ENCODE measurements at regions not wholly inside any gene's neighbourhood (a gene's known extent, or its start where the extent isn't known, plus 50 kb on each side); places are given as distances from the start of the nearest gene placed in this dataset.

DNA sequence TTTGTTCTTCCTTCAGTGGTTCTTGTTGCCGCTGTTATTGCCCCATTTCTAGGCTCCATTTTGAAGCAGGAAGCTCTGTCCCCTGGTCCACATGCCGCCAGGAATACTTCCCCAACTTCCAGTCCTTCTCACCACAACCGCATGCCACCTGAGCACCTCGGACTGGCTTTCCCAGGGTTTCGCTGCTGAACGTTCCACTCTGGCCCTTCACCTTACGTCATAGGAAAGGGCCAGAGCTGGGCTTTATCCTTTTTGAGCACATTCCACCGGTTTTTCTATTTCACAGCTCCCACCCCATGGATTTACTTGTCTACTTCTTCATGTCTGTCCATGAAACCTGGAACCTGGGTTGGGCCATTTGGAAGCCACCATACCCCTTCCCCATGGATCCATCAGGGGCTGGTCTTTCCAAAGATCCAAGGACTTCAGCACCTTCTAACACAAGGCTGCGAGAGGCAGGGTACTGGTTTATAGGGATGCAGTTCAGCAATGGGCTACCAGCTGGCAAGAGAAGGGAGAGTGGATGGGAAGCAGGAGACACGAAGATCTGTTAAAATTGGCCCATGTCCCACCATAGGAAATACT lies 557.4 kb downstream of the BNC2 start:
- Histone ChIP-seq H3K9ac (ENCODE audit: low read depth in 1 of 2, low read length in 2 of 2) (no peak overlapping the region), H3K9me3 (ENCODE audit: control insufficient read depth in 4 of 4, low read length in 3 of 4) (no peaks in the 10 kb centered on the region), H3K27ac (ENCODE audit: low read depth in 1 of 2, low read length in 2 of 2) (no peak overlapping the region), H3K4me3 (ENCODE audit: low read depth in 1 of 3, low read length in 3 of 3) (no peak overlapping the region), H3K36me3 (ENCODE audit: control insufficient read depth in 4 of 4, insufficient read depth in 3 of 4, low read depth in 1 of 4, low read length in 3 of 4) (no peaks in the 10 kb centered on the region), H3K4me1 (ENCODE audit: control insufficient read depth in 4 of 4, insufficient read depth in 4 of 4, low read length in 3 of 4) (peaks cover 0 to 8% (median 4%) of the 10 kb centered on the region in 4 donors), H3K27me3 (ENCODE audit: control insufficient read depth in 4 of 4, insufficient read depth in 4 of 4, low read length in 3 of 4) (peaks cover 0 to 2% (median 0%) of the 10 kb centered on the region in 4 donors)
- WGBS, result 81% methylated on average over 10 of the region's 10 CpGs
- TF ChIP-seq, protein P1, sequence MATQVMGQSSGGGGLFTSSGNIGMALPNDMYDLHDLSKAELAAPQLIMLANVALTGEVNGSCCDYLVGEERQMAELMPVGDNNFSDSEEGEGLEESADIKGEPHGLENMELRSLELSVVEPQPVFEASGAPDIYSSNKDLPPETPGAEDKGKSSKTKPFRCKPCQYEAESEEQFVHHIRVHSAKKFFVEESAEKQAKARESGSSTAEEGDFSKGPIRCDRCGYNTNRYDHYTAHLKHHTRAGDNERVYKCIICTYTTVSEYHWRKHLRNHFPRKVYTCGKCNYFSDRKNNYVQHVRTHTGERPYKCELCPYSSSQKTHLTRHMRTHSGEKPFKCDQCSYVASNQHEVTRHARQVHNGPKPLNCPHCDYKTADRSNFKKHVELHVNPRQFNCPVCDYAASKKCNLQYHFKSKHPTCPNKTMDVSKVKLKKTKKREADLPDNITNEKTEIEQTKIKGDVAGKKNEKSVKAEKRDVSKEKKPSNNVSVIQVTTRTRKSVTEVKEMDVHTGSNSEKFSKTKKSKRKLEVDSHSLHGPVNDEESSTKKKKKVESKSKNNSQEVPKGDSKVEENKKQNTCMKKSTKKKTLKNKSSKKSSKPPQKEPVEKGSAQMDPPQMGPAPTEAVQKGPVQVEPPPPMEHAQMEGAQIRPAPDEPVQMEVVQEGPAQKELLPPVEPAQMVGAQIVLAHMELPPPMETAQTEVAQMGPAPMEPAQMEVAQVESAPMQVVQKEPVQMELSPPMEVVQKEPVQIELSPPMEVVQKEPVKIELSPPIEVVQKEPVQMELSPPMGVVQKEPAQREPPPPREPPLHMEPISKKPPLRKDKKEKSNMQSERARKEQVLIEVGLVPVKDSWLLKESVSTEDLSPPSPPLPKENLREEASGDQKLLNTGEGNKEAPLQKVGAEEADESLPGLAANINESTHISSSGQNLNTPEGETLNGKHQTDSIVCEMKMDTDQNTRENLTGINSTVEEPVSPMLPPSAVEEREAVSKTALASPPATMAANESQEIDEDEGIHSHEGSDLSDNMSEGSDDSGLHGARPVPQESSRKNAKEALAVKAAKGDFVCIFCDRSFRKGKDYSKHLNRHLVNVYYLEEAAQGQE (IDR thresholded peaks at IDR 0.05), result no peak
- no peak for TF ChIP-seq TAF1 (conservative IDR thresholded peaks at IDR 0.05)
- no peak for TF ChIP-seq RAD21 (IDR thresholded peaks at IDR 0.05)
- no peak for TF ChIP-seq CTCF (IDR thresholded peaks at IDR 0.05; ENCODE audit: low read depth, low read length, missing input control)
- TF ChIP-seq JUND (IDR thresholded peaks at IDR 0.05), result no peak
- no peak for DNase-seq (ENCODE audit: low spot score)

DNA sequence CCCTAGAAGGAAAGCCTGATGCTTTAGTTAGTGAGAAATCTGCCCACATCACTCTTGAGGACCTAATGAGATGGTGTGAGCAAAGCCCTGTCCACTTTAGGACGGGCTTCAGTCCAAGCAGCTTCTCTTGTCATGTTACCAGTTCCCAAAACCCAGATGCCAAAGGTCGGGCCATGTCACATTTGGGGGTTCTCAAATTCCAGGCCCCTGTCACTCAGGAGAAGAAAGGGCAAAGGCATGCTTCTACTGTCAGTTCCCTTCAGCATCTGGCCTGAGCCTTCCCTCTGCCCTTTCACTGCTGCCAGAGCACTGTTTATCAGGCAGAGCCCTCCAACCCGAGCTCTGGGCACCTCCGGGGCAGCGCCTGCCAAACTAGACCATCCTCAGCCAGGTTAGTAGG lies 556.0 kb downstream of the BNC2 start:
- Histone ChIP-seq H3K9me3 (ENCODE audit: control insufficient read depth in 4 of 4, low read length in 3 of 4) (no peaks in the 10 kb centered on the region), H3K4me1 (ENCODE audit: control insufficient read depth in 4 of 4, insufficient read depth in 4 of 4, low read length in 3 of 4) (peaks cover 0 to 8% (median 4%) of the 10 kb centered on the region in 4 donors), H3K27me3 (ENCODE audit: control insufficient read depth in 4 of 4, insufficient read depth in 4 of 4, low read length in 3 of 4) (peaks cover 0 to 2% (median 0%) of the 10 kb centered on the region in 4 donors), H3K36me3 (ENCODE audit: control insufficient read depth in 4 of 4, insufficient read depth in 3 of 4, low read depth in 1 of 4, low read length in 3 of 4) (no peaks in the 10 kb centered on the region), H3K27ac (ENCODE audit: low read depth in 1 of 2, low read length in 2 of 2) (no peak overlapping the region), H3K4me3 (ENCODE audit: low read depth in 1 of 3, low read length in 3 of 3) (no peak overlapping the region), H3K9ac (ENCODE audit: low read depth in 1 of 2, low read length in 2 of 2) (no peak overlapping the region)
- WGBS, result 86% methylated on average over 5 of the region's 5 CpGs
- TF ChIP-seq SP1 (IDR thresholded peaks at IDR 0.05) (no peak), HNF4A (conservative IDR thresholded peaks at IDR 0.05) (no peak), JUND (IDR thresholded peaks at IDR 0.05) (no peak), TAF1 (conservative IDR thresholded peaks at IDR 0.05) (no peak), EGR1 (IDR thresholded peaks at IDR 0.05; ENCODE audit: low read depth in 2 of 2) (no peak), CTCF (IDR thresholded peaks at IDR 0.05; ENCODE audit: low read depth, low read length, missing input control) (no peak), RAD21 (IDR thresholded peaks at IDR 0.05) (no peak), FOXA1 (IDR thresholded peaks at IDR 0.05) (no peak), NR2F2 (IDR thresholded peaks at IDR 0.05) (no peak), GABPA (IDR thresholded peaks at IDR 0.05 in 1 of 2, conservative IDR thresholded peaks at IDR 0.05 in 1 of 2) (no peak), RXRA (IDR thresholded peaks at IDR 0.05) (no peak), YY1 (IDR thresholded peaks at IDR 0.05) (no peak), FOXA2 (IDR thresholded peaks at IDR 0.05) (no peak), HNF4G (IDR thresholded peaks at IDR 0.05) (no peak)
- TF ChIP-seq, protein P1 (IDR thresholded peaks at IDR 0.05), result no peak
- TF ChIP-seq, protein P2, sequence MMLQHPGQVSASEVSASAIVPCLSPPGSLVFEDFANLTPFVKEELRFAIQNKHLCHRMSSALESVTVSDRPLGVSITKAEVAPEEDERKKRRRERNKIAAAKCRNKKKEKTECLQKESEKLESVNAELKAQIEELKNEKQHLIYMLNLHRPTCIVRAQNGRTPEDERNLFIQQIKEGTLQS (IDR thresholded peaks at IDR 0.05), result no peak
- TF ChIP-seq, protein P3, sequence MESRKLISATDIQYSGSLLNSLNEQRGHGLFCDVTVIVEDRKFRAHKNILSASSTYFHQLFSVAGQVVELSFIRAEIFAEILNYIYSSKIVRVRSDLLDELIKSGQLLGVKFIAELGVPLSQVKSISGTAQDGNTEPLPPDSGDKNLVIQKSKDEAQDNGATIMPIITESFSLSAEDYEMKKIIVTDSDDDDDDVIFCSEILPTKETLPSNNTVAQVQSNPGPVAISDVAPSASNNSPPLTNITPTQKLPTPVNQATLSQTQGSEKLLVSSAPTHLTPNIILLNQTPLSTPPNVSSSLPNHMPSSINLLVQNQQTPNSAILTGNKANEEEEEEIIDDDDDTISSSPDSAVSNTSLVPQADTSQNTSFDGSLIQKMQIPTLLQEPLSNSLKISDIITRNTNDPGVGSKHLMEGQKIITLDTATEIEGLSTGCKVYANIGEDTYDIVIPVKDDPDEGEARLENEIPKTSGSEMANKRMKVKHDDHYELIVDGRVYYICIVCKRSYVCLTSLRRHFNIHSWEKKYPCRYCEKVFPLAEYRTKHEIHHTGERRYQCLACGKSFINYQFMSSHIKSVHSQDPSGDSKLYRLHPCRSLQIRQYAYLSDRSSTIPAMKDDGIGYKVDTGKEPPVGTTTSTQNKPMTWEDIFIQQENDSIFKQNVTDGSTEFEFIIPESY (IDR thresholded peaks at IDR 0.05), result no peak
- TF ChIP-seq, protein P4, sequence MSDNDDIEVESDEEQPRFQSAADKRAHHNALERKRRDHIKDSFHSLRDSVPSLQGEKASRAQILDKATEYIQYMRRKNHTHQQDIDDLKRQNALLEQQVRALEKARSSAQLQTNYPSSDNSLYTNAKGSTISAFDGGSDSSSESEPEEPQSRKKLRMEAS (IDR thresholded peaks at IDR 0.05), result no peak
- DNase-seq (ENCODE audit: low spot score), result no peak

Data from liver (tissue), 8 donors.